Left ventricle myocardium inferior (tissue), 1 donor: ENCODE measurements at regions not wholly inside any gene's neighbourhood (a gene's known extent, or its start where the extent isn't known, plus 50 kb on each side); places are given as distances from the start of the nearest gene placed in this dataset.

ENCODE experiments used
- DNase-seq: peaks from one replicate; pipeline ENCODE4 v3.0.0-alpha.2; 2020
- H3K27ac ChIP-seq: fragments of 200-600 bp; replicated peaks from 2 replicates; pipeline ENCODE4 v1.8.0; 2021
- H3K27me3 ChIP-seq: fragments of 200-600 bp; 2 replicates; pipeline ENCODE4 v1.8.0; 2021; ENCODE audit warnings: low read depth
- H3K36me3 ChIP-seq: fragments of 200-600 bp; 2 replicates; pipeline ENCODE4 v1.8.0; 2021
- H3K4me1 ChIP-seq: fragments of 200-600 bp; 2 replicates; pipeline ENCODE4 v1.8.0; 2021
- H3K4me3 ChIP-seq: fragments of 200-600 bp; 2 replicates; pipeline ENCODE4 v1.8.0; 2021; ENCODE audit warnings: mild to moderate bottlenecking, moderate library complexity
- H3K9me3 ChIP-seq: fragments of 200-600 bp; replicated peaks from 2 replicates; pipeline ENCODE4 v1.8.0; 2021
- intact Hi-C: fragments of 100-400 bp; cut with micrococcal nuclease; formaldehyde crosslinking; loops from one replicate; pipeline ENCODE4 v1.11.0; 2022
- TF ChIP-seq, protein P1 (sequence below): fragments of 200-600 bp; IDR thresholded peaks from 2 replicates; pipeline ENCODE4 v1.8.0; 2021; ENCODE audit warnings: antibody characterized with exemption, mild to moderate bottlenecking, borderline replicate concordance
- donor health status: DM: no; HTN: yes; CAD: no; lungs with severe emphysema.

DNA sequence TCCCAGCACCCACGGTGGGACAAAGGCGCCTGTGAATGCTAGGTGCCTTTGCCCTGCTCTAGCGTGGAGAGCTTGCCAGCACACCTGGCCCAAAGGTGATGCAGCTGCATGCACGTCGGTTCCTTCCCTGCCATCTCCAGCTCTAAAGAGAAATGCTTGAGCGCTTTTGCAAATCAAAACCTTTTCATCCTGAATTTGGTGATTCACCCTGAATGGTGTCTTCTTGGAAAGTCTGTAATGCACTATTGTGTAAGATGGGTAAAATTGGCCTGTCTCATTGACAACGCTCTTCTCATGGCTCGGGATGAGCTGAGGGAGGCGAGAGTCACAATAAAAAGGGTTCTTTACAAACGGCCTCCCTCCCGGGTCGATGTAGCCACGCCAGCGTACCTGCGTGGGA is 103.1 kb upstream of the ID4 start:
- no peak for DNase-seq
- Histone ChIP-seq H3K27ac (no peak overlapping the region), H3K4me3 (no peak overlapping the region), H3K36me3 (no peaks in the 10 kb centered on the region), H3K4me1 (no peaks in the 10 kb centered on the region), H3K27me3 (no peaks in the 10 kb centered on the region), H3K9me3 (peaks cover 10% of the 10 kb centered on the region)
- intact Hi-C loops, result no loop called here
- TF ChIP-seq, protein P1, sequence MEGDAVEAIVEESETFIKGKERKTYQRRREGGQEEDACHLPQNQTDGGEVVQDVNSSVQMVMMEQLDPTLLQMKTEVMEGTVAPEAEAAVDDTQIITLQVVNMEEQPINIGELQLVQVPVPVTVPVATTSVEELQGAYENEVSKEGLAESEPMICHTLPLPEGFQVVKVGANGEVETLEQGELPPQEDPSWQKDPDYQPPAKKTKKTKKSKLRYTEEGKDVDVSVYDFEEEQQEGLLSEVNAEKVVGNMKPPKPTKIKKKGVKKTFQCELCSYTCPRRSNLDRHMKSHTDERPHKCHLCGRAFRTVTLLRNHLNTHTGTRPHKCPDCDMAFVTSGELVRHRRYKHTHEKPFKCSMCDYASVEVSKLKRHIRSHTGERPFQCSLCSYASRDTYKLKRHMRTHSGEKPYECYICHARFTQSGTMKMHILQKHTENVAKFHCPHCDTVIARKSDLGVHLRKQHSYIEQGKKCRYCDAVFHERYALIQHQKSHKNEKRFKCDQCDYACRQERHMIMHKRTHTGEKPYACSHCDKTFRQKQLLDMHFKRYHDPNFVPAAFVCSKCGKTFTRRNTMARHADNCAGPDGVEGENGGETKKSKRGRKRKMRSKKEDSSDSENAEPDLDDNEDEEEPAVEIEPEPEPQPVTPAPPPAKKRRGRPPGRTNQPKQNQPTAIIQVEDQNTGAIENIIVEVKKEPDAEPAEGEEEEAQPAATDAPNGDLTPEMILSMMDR, result no peak

DNA sequence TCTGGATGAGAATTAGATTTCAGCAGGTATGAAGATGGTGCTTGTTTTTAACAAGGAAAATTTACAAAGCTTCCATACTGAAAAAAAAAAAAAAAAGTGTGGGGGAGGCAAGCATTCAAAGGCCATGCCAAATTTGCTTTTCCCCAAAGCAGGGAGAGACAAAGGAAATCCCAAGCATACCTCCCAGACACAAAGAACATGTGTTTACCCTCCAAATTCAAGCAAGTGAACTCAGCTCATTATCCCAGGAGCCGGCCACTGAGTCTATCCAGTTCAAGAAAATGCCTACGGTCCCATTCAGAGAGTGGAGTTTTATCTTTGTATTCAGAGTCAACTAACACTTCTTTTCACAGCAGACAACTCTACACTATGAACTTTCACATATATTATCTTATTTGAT is 102.7 kb upstream of the ID4 start:
- H3K4me1 ChIP-seq, result no peaks in the 10 kb centered on the region
- intact Hi-C loops, result no loop called here
- peaks cover 10% of the 10 kb centered on the region for H3K9me3 ChIP-seq
- no peak overlapping the region for H3K4me3 ChIP-seq
- no peak for DNase-seq
- H3K27me3 ChIP-seq, result no peaks in the 10 kb centered on the region
- TF ChIP-seq, protein P1, result no peak
- H3K27ac ChIP-seq, result no peak overlapping the region
- H3K36me3 ChIP-seq, result no peaks in the 10 kb centered on the region

DNA sequence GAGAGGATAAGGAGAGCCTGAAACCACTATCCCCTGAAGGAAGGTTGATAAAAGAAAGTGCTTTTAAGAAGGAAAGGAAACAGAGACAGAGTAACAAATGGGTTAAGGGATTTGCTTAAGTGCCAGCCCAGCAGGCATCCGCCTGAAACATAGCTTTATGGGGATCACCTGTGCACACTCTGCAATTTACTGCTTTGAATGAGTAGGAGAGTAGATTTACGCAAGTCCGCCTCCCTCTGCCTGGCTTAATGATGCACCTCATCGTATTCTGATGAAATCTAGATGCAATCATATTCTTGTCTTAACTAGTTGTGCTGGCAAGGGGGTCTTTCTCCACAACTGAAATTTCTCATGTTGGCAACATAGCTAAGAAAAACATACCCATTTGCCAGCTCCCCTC is 101.1 kb upstream of the ID4 start:
- no peak overlapping the region for H3K27ac ChIP-seq
- no peaks in the 10 kb centered on the region for H3K9me3 ChIP-seq
- TF ChIP-seq, protein P1, result no peak
- H3K4me3 ChIP-seq, result no peak overlapping the region
- DNase-seq, result no peak
- no peaks in the 10 kb centered on the region for H3K27me3 ChIP-seq
- no peaks in the 10 kb centered on the region for H3K4me1 ChIP-seq
- intact Hi-C loops, result no loop called here
- no peaks in the 10 kb centered on the region for H3K36me3 ChIP-seq

DNA sequence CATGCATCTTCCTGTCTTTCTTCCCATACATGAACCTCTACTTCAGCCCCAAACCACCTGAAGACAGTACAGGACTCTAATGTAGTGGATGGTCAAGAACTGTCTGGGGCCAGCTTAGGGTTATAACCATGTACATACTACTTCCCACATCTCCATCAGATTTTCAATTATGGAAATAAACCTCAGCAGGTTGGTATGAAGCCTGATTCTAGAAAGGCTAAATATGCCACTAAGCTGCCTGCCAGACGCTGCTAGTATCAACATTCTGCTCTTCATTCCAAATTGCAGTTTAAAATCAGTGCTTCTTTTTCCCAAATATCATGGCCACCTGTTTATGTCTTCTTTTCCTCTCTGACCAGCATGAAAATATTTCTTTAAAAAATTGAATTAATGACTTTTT is 99.2 kb upstream of the ID4 start:
- Histone ChIP-seq H3K36me3 (no peaks in the 10 kb centered on the region), H3K27ac (no peak overlapping the region), H3K4me1 (no peaks in the 10 kb centered on the region), H3K4me3 (no peak overlapping the region), H3K9me3 (no peaks in the 10 kb centered on the region), H3K27me3 (no peaks in the 10 kb centered on the region)
- intact Hi-C loops, result no loop called here
- TF ChIP-seq, protein P1, result no peak
- DNase-seq, result no peak

DNA sequence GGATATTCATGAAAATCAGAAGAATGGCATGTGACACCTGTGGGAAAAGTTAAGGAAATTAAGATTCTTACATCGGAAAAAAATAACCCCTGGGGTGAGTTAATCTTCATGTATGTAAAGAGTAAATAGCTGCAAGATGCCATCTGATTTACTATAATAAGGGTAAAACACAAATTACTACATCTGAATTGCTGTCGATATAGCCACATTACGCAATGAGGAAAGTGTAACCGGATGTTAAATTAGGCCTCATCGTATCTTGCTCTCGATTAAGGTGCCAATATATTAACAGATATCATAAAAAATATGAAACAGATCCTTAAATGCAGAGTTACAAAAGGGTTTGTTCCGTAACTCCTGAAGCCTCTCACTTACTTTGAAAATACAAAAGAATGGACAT is 87.4 kb upstream of the ID4 start:
- DNase-seq, result no peak
- H3K4me1 ChIP-seq, result no peaks in the 10 kb centered on the region
- H3K4me3 ChIP-seq, result no peak overlapping the region
- TF ChIP-seq, protein P1, result no peak
- H3K9me3 ChIP-seq, result peaks cover 2% of the 10 kb centered on the region
- no peaks in the 10 kb centered on the region for H3K27me3 ChIP-seq
- H3K36me3 ChIP-seq, result no peaks in the 10 kb centered on the region
- intact Hi-C loops, result no loop called here
- no peak overlapping the region for H3K27ac ChIP-seq

DNA sequence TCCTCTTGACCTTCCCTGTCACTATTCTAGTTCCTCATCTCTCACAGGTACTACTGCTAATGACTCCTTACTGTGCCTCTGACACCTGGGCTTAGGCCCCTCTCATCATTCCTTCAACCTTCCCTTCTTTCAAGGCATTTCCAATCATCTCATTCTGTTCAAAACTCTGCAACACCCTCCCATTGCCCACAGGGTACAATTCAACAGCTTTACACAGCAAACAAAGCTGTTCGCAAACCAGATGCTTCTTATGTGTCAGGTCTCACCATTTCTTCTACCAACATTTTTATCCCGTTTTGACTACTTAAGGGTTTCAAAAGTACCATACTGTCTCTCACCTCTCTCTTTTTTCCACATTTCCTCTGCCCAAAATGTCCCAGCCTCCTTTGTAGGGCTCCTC is 84.4 kb upstream of the ID4 start:
- Histone ChIP-seq H3K4me1 (no peaks in the 10 kb centered on the region), H3K27me3 (no peaks in the 10 kb centered on the region), H3K36me3 (no peaks in the 10 kb centered on the region), H3K4me3 (no peak overlapping the region), H3K27ac (no peak overlapping the region), H3K9me3 (no peaks in the 10 kb centered on the region)
- no peak for DNase-seq
- intact Hi-C loops, result no loop called here
- TF ChIP-seq, protein P1, result no peak
